ENCODE measurements at regions not wholly inside any gene's neighbourhood (a gene's known extent, or its start where the extent isn't known, plus 50 kb on each side); places are given as distances from the start of the nearest gene placed in this dataset.

DNA sequence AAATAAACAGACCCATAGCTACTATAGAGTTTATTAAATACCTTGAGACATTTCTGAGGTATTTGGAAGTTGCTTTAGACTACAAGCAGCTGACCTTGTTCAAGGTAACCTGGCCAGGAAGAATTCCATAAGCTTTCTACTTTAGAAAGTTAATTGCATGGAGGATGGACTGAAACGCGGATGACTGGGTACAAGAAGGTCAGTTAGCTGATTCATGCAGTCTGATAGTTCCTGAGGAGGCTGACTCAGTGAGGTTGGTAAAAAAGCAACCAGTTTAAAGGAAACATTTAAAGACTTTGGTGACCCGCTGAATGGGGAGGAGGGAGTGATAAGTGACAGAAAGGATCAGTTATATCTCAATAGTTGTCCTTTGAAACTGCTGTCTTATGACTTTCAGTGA is 670.1 kb upstream of the CDH9 start:
- TF ChIP-seq YY1 (IDR thresholded peaks at IDR 0.05; ENCODE audit: low read depth) (no peak), TEAD4 (IDR thresholded peaks at IDR 0.05) (no peak), TCF12 (IDR thresholded peaks at IDR 0.05; ENCODE audit: low read depth) (no peak), TAF1 (IDR thresholded peaks at IDR 0.05; ENCODE audit: low read depth) (no peak), NFIC (IDR thresholded peaks at IDR 0.05) (no peak), EP300 (IDR thresholded peaks at IDR 0.05; ENCODE audit: borderline replicate concordance) (no peak), RAD21 (IDR thresholded peaks at IDR 0.05; ENCODE audit: low read depth) (no peak), CEBPB (IDR thresholded peaks at IDR 0.05) (no peak), CREB1 (IDR thresholded peaks at IDR 0.05; ENCODE audit: low read depth) (no peak), EGR1 (IDR thresholded peaks at IDR 0.05) (no peak), FOXM1 (IDR thresholded peaks at IDR 0.05; ENCODE audit: borderline replicate concordance, low read depth) (no peak)
- TF ChIP-seq, protein P1, sequence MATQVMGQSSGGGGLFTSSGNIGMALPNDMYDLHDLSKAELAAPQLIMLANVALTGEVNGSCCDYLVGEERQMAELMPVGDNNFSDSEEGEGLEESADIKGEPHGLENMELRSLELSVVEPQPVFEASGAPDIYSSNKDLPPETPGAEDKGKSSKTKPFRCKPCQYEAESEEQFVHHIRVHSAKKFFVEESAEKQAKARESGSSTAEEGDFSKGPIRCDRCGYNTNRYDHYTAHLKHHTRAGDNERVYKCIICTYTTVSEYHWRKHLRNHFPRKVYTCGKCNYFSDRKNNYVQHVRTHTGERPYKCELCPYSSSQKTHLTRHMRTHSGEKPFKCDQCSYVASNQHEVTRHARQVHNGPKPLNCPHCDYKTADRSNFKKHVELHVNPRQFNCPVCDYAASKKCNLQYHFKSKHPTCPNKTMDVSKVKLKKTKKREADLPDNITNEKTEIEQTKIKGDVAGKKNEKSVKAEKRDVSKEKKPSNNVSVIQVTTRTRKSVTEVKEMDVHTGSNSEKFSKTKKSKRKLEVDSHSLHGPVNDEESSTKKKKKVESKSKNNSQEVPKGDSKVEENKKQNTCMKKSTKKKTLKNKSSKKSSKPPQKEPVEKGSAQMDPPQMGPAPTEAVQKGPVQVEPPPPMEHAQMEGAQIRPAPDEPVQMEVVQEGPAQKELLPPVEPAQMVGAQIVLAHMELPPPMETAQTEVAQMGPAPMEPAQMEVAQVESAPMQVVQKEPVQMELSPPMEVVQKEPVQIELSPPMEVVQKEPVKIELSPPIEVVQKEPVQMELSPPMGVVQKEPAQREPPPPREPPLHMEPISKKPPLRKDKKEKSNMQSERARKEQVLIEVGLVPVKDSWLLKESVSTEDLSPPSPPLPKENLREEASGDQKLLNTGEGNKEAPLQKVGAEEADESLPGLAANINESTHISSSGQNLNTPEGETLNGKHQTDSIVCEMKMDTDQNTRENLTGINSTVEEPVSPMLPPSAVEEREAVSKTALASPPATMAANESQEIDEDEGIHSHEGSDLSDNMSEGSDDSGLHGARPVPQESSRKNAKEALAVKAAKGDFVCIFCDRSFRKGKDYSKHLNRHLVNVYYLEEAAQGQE (IDR thresholded peaks at IDR 0.05; ENCODE audit: low read depth) = no peak
- TF ChIP-seq, protein P2, sequence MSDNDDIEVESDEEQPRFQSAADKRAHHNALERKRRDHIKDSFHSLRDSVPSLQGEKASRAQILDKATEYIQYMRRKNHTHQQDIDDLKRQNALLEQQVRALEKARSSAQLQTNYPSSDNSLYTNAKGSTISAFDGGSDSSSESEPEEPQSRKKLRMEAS (IDR thresholded peaks at IDR 0.05) = no peak
- TF ChIP-seq, protein P3, sequence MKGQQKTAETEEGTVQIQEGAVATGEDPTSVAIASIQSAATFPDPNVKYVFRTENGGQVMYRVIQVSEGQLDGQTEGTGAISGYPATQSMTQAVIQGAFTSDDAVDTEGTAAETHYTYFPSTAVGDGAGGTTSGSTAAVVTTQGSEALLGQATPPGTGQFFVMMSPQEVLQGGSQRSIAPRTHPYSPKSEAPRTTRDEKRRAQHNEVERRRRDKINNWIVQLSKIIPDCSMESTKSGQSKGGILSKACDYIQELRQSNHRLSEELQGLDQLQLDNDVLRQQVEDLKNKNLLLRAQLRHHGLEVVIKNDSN (IDR thresholded peaks at IDR 0.05) = no peak

DNA sequence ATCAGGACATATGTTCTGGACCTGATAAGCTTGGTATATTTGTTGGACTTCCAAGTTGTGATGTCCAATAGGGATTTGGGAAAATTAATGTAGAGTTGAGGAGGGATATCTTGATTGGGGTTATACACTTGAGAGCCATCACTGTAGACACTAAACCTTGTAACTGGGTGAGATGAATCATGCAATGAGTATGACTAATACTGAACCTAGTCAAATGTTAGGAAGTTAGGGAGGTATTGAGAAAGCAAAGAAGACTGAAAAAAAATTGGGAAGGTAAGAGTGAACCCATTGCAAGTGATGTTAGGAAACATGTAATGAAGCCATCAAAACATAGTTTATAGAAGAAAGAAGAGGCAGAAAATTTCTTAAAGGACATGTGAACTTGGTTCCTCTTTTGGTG is 668.4 kb upstream of the CDH9 start:
- TF ChIP-seq FOXM1 (IDR thresholded peaks at IDR 0.05; ENCODE audit: borderline replicate concordance, low read depth) (no peak), YY1 (IDR thresholded peaks at IDR 0.05; ENCODE audit: low read depth) (no peak), CEBPB (IDR thresholded peaks at IDR 0.05) (no peak), NFIC (IDR thresholded peaks at IDR 0.05) (no peak), TEAD4 (IDR thresholded peaks at IDR 0.05) (no peak), CREB1 (IDR thresholded peaks at IDR 0.05; ENCODE audit: low read depth) (no peak), EGR1 (IDR thresholded peaks at IDR 0.05) (no peak), TCF12 (IDR thresholded peaks at IDR 0.05; ENCODE audit: low read depth) (no peak), EP300 (IDR thresholded peaks at IDR 0.05; ENCODE audit: borderline replicate concordance) (no peak), TAF1 (IDR thresholded peaks at IDR 0.05; ENCODE audit: low read depth) (no peak), RAD21 (IDR thresholded peaks at IDR 0.05; ENCODE audit: low read depth) (no peak), ZBTB7A (IDR thresholded peaks at IDR 0.05; ENCODE audit: low read depth) (no peak)
- TF ChIP-seq, protein P2 (IDR thresholded peaks at IDR 0.05) = no peak
- TF ChIP-seq, protein P3 (IDR thresholded peaks at IDR 0.05) = no peak
- TF ChIP-seq, protein P1 (IDR thresholded peaks at IDR 0.05; ENCODE audit: low read depth) = no peak

DNA sequence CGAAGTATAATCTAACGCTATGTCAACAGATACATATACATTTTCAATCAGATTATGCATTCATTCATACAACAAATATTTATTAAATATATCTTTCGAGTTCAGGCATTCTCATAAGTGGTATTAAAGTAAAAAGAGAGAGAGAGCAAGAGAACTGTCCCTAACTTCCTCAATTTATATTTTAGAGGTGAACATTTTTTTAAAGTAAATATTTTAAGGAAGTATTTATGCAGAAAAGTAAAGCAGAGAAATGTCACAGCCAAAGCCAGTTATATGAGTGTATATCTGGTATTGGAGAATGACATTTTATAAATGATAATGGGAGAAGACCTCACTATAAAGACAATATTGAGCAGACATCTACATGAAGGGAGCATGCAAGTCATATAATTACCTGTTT is 667.3 kb upstream of the CDH9 start:
- TF ChIP-seq YY1 (IDR thresholded peaks at IDR 0.05; ENCODE audit: low read depth) = no peak

DNA sequence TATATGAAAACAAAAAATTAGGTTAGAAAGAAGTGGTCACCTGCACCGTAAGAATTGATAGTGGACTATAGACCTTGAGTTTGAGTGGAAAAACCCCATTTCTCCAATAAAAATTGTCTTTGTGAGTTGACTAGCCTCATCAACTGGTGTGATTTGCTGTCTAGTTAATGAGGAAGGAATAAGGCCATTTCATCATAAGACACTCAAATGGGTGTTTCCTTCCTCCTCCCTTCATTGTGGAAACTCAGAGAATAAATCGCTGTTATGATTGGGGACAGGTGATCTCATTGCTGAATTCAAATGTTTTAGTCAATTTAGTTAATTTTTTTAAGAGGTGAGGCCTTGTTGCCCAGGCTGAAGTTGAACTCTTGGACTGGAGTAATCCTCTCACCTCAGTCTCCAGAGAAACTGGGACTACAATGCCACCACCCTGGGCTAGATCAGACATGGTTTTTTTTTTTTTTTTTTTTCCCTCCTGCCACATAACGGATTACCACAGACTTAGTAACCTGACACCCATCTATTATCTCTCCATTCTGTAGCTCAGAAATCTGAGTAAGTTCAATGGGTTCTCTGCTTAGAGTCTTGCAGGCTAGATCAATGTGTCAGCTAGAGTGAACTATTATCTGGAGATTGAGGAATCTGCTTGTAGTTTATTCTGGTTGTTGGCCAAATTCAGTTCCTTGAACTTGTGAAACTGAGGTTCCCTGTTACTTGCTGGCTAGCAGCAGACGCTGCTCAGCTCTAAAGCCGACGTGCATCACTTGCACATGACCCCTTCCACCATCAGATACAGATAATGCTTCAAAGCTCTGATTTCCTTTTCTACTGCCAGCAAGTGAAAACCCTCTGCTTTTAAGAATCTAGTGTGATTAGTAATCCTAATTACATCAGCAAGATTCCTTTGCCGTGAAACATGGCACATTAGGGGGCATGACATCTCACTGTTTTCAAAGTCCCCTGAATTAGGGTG is 663.8 kb upstream of the CDH9 start:
- no peak for TF ChIP-seq RAD21 (IDR thresholded peaks at IDR 0.05; ENCODE audit: low read depth)
- no peak for TF ChIP-seq ZBTB7A (IDR thresholded peaks at IDR 0.05; ENCODE audit: low read depth)
- no peak for TF ChIP-seq EP300 (IDR thresholded peaks at IDR 0.05; ENCODE audit: borderline replicate concordance)
- no peak for TF ChIP-seq YY1 (IDR thresholded peaks at IDR 0.05; ENCODE audit: low read depth)
- no peak for TF ChIP-seq TAF1 (IDR thresholded peaks at IDR 0.05; ENCODE audit: low read depth)
- TF ChIP-seq TEAD4 (IDR thresholded peaks at IDR 0.05) = no peak
- TF ChIP-seq EGR1 (IDR thresholded peaks at IDR 0.05) = no peak
- no peak for TF ChIP-seq CEBPB (IDR thresholded peaks at IDR 0.05)
- TF ChIP-seq CREB1 (IDR thresholded peaks at IDR 0.05; ENCODE audit: low read depth) = no peak
- no peak for TF ChIP-seq TCF12 (IDR thresholded peaks at IDR 0.05; ENCODE audit: low read depth)
- TF ChIP-seq, protein P2 (IDR thresholded peaks at IDR 0.05) = no peak
- no peak for TF ChIP-seq NFIC (IDR thresholded peaks at IDR 0.05)
- no peak for TF ChIP-seq FOXM1 (IDR thresholded peaks at IDR 0.05; ENCODE audit: borderline replicate concordance, low read depth)
- TF ChIP-seq, protein P3 (IDR thresholded peaks at IDR 0.05) = no peak

DNA sequence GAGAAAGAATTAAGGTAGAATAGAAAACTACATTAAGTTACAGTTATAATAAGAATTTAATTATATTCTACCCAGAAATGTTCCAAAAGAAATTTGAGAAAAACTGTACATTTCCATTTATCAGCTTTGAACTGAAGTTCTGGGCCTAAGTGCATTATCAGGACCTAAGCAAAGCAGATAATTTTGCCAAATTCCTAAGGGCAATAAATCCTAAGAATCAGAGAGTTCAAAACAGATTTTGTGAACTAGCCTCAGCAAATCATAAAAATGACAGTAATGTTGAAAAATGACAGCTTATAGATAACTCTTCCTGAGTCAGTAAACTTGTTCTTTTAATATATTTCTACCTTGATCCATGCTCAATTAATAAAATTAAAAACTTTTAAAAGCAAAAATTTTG is 662.1 kb upstream of the CDH9 start:
- TF ChIP-seq FOXM1 (IDR thresholded peaks at IDR 0.05; ENCODE audit: borderline replicate concordance, low read depth) (no peak), YY1 (IDR thresholded peaks at IDR 0.05; ENCODE audit: low read depth) (no peak), TCF12 (IDR thresholded peaks at IDR 0.05; ENCODE audit: low read depth) (no peak), CREB1 (IDR thresholded peaks at IDR 0.05; ENCODE audit: low read depth) (no peak), TEAD4 (IDR thresholded peaks at IDR 0.05) (no peak), NFIC (IDR thresholded peaks at IDR 0.05) (no peak), CEBPB (IDR thresholded peaks at IDR 0.05) (no peak), RAD21 (IDR thresholded peaks at IDR 0.05; ENCODE audit: low read depth) (no peak), EP300 (IDR thresholded peaks at IDR 0.05; ENCODE audit: borderline replicate concordance) (no peak), EGR1 (IDR thresholded peaks at IDR 0.05) (no peak)
- TF ChIP-seq, protein P2 (IDR thresholded peaks at IDR 0.05) = no peak
- TF ChIP-seq, protein P3 (IDR thresholded peaks at IDR 0.05) = no peak

All from Ishikawa (cell line).